ENCODE measurements at regions not wholly inside any gene's neighbourhood (a gene's known extent, or its start where the extent isn't known, plus 50 kb on each side); places are given as distances from the start of the nearest gene placed in this dataset.
"Not testable (repeated sequence)": the region's sequence is repeated elsewhere in the genome, so short reads cannot be mapped to it uniquely, and the experiment has no call there.

DNA sequence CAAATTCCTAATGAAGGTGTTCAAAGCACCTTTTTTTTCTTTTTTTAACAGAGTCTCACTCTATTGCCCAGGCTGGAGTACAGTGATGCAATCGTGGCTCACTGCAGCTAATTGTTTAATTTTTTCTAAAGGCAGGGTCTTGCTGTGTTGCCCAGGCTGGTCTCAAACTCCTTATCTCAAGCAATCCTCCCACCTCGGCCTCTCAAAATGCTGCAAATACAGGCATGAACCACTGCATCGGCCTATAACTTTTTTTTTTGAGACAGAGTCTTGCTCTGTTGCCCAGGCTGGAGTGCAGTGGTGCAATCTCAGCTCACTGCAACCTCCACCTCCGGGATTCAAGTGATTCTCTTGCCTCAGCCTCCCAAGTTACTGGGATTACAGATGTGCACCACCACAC is 113.9 kb upstream of the CXADR start:
- not testable (repeated sequence) for TF ChIP-seq CTCF, POLR2A (IDR thresholded peaks at IDR 0.05)
